Hippocampal formation (tissue), 2 donors: ENCODE measurements at regions not wholly inside any gene's neighbourhood (a gene's known extent, or its start where the extent isn't known, plus 50 kb on each side); places are given as distances from the start of the nearest gene placed in this dataset.

Experiments used
- DNase-seq, 2 donors: peaks; one replicate each; lab custom pipeline; 2025; lab: John Stamatoyannopoulos, UW

- no peak for DNase-seq
Observed at GRCh38 chr2:15863494-15864175, 76.7 kb upstream of the MYCN start.

DNA sequence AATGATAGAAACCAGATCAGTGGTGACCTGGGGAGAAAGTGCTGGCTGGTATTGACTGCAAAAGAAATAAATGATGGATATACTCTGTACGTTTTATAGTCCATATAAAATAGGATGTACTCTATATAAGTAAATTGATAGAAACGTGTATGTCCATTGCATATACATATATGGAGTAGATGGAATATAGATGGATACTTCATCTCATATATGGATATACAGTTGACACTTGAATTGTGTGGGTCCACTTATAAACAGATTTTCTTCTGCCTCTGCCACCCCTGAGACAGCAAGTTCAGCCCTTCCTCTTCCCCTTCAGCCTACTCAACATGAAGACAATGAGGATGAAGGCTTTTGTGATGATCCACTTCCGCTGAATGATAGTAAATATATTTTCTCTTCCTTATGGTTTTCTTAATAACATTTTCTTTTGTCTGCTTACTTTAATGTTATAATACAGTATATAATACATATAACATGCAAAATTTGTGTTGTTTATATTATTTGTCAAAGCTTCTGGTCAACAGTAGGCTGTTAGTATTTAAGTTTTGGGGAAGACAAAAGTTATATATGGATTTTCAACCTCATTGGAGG lies 76.1 kb upstream of the MYCN start:
- DNase-seq, result no peak

DNA sequence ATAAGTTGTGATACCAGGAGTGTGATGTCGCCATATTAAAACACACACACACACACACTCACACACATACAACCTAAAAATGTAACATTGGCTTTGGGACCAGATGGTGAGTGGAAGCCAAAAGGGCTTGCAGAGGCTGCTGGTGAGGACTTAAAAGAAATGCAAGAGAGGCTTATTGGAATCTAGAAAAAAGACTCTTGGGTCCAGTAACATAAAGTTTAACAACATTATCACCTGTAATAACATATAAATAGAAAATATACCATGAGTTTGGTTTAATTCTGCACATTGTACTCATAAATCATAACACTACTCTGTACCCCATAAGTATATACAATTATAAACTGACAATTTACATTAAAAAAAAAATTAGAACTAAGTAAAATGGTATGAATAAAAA lies 74.4 kb upstream of the MYCN start:
- no peak for DNase-seq

DNA sequence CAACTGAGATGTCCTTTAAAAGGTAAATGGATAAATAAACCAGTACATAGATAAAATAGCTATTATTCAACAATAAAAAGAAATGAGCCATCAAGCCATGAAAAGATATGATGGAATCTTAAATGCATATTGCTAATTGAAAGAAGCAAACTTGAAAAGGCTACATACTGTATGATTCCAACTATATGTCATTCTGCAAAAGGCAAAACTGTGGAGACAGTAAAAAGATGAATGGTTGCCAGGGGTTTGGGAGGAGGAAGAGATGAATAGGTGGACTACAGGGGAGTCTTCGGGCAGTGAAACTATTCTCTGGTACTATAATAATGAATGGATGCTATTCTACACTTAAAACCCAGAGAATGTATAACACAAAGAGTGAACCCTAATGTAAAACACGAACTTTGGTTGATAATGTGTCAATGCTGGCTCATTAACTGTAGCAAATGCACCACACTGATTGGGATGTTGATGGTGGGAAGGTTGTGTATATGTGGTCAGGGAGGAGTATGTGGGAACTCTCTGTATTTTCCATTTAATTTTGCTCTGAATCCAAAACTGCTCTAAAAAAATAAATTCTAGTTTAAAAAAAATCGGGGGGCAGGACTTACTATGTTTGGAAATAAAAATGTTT lies 73.7 kb upstream of the MYCN start:
- DNase-seq, result no peak

DNA sequence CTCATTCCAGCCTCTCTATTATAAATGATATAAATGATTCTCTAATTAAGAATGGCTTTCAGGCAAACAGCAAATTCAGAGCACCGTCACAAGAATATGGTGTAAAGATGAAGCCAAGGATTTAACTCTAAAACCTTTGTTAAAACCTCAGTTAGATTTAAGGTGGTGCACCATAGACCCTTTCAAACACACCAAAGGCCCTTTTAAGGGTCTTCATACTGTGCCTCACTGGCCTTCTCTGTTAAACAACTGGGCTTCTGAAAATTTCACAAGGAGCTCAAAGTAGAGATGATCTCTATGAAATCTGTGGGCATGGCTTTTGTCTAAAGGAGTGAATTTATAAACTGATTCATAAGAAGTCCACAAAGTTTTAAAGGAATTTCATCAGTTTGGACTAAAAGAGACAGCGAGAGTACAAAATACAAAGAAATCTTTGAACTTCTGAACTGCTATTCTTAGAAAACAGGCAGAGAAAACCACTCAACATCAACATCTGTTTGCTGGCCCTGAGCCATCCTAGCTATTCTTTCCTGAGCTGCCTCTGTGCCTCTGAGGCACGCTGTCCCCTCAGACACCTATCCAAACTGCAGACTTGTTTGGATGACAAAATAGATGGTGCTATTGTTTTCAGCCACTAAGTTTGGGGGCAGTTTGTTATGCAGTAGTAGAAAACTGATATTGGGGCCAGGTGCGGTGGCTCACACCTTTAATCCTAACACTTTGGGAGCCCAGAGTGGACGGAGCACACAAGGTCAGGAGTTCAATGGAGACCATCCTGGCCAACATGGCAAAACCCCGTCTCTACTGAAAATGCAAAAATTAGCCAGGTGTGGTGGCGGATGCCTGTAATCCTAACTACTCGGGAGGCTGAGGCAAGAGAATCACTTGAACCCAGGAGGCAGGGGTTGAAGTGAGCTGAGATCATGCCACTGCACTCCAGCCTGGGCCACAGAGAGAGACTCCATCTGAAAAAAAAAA lies 72.9 kb upstream of the MYCN start:
- no peak for DNase-seq

DNA sequence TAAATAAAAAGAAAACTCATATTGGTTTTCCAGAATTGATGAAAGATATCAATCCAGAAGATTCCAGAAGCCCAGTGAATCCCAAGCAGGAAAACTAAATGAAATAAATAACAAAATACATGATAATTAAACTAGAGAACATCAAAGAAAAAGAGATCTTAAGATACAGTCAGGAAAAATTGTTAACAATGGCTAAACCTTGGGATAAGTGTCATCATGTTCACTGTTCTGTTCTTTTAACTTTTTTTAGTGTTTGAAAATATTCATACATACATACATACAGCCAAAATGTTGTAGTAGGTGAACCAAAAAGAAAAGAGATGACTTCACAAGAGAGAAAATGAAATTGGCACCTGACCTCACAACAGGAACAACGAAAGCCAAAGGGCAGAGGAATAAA lies 72.2 kb upstream of the MYCN start:
- no peak for DNase-seq

DNA sequence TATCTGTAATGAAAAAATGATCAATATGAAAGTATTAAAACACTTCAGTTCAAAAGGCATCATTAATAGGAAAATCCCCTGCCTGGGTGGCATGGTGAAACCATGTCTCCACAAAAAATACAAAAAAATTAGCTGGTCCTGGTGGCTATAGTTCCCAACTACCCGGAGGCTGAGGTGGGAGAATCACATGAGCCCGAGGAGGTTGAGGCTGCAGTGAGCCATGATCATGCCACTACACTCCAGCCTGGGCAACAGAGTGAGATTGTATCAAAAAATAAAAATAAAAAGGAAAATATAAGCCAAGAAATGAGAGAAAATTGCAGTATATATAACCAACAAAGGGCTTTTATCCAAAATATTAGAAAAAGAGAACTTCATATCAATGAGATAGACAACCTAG lies 71.6 kb upstream of the MYCN start:
- DNase-seq, result no peak

GRCh38 chr2:15869396-15869795 lies 71.0 kb upstream of the MYCN start:
- no peak for DNase-seq

DNA sequence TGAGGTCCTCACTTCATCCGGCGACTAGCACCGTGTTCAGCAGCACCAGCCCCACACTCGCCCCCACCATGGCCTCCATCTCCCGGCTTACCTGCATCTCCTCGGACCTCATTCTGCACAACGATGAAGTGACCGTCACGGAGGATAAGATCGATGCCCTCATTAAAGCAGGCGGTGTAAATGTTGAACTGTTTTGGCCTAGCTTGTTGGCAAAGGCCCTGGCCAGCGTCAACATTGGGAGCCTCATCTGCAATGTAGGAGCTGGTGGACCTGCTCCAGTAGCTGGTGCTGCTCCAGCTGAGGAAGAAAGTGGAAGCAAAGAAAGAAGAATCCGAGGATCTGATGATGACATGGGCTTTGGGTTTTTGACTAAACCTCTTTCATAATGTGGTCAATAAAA lies 70.5 kb upstream of the MYCN start:
- no peak for DNase-seq

- DNase-seq, result no peak
Observed at GRCh38 chr2:15870565-15870964, 69.8 kb upstream of the MYCN start.

DNA sequence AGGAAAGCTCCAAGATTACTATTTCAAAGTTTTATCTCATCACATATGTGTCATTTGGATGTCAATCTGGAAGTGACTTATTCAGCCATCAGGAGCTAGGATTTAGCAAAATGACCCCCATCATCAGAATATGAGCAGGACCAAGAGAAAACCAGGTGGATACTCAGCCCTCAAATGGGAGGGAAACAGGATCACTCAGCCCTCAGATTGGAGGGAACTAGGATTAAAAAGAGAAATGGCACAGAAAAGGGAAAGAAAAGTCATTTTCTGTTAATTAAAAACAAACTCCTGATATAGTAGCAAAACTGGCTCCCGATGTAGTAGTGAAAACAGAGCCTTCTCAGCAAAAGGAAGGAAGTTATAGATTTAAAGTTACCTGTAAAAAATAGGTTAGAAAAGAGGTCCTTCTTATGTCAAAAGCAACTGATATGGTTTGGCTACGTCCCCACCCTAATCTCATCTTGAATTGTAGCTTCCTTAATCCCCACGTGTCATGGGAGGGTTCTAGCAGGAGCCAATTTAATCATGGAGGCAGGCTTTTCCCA lies 69.0 kb upstream of the MYCN start:
- DNase-seq, result no peak

DNA sequence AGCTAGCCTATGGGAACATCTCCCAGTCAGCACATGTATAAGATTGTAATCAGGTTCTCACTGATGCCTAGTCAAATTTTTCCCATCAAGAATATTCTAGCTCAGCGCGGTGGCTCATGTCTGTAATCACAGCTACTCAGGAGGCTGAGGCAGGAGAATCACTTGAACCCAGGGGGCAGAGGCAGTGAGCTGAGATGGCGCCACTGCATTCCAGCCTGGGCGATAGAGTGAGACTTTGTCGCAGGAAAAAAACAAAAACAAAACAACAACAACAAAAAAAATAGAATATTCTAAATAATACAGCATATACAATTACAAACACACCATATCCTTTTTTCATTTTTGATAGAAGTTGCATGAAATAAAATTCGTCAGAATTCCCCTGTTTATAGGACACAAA lies 67.5 kb upstream of the MYCN start:
- no peak for DNase-seq

DNA sequence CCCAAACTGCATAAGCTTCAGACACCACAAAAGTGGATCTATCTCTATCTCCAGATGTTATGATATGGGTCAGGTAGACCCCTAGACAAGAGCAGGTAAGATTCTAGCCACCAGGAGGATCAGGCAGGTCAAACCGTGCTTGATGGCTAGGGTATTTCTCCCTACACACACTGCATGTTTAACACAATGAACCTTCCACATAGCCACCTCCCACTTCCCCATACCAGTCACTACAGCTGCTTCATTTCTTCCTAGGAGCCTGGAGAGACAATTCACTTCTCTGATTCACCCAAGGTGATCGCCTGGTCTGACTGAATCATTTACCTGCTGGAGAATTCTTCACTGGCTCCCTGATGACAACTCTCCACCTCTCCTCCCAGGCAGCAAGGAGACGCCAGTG lies 66.0 kb upstream of the MYCN start:
- no peak for DNase-seq

DNA sequence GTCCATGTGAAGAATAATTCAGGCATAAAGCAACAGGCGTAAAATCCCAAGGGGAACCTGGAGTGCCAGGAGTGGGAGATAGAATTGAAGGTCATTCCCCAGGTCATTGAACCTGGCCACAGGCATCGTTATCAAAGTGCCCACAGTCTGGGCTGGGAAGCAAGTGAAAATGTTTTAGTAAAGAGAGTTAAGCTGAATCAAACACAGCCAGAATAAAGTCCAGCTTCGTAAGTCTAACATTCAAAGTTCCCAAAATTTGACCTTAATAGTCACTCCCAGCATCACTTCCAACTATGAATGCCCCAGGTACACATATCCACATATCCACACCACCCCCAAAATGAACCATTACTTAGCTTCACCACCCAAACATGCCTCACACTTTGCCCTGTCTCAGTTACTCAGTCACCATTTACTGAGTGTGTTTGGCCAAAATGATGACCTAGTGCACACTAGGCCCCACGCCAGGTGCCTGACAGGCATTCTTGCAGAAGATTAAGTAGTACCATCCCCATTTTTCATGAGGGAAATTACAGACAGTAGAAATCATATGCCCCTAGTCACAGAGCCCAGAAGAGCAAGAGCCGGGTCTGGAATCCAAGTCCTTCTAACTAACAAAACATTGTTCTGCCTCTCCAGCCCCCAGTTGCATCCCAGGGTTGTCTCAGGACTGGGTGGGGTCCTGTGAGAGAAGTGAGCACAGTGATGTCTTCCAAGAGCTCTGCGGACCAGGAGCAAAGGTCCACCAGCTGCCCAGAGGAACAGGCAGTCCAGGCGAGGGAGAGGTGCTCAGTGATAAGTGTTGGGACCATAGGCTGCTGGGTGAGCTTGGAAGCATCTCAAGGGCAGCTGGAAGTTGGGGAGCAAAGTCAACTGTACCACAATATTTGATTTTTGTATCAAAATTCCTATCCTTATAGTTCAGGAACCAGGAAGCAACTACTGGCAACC lies 65.2 kb upstream of the MYCN start:
- DNase-seq, result no peak

- DNase-seq, result no peak
Observed at GRCh38 chr2:15875969-15876705, 64.2 kb upstream of the MYCN start.

GRCh38 chr2:15880226-15881119 lies 59.9 kb upstream of the MYCN start:
- DNase-seq, result no peak

GRCh38 chr2:15881120-15881433 lies 59.3 kb upstream of the MYCN start:
- DNase-seq, result no peak

- DNase-seq, result no peak
Observed at GRCh38 chr2:15881676-15882075, 58.7 kb upstream of the MYCN start.

DNA sequence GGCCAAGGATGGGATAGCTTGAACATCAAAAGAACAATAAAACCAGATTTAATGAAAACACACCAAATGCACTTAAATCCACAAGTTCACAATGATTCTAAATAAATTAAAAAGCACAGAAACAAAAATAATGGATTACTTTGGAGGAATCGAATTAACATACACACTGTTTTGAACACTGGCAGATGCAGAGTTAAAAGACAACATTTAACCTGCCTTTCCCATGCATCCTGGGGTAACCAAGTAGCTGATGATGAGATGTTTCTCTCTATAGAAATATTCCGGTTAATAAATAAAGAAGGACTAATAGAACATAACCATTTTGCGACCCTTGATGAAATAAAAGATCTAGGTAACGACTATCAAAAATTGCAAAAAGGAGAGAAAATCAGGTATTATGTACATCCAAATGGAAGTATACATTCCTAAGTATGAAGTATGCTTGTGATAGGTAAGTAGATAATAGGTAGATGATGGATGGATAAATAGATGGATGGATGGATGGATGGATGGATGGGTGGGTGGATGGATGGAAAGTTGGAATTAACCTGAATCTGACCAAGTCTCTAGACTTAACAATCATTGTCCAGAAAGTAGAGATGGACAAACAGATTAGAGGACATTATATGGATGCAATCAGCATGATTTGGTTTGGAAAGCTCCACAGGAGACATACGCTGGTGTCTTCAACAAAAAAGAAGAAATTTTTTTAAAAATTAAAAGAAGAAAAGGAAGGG lies 57.4 kb upstream of the MYCN start:
- no peak for DNase-seq
